Ishikawa (cell line): ENCODE measurements at regions not wholly inside any gene's neighbourhood (a gene's known extent, or its start where the extent isn't known, plus 50 kb on each side); places are given as distances from the start of the nearest gene placed in this dataset.

Experiments
- CEBPB ChIP-seq: IDR thresholded peaks from 2 replicates; pipeline ENCODE4 v1.6.1; 2012
- CREB1 ChIP-seq: IDR thresholded peaks from 2 replicates; pipeline ENCODE4 v1.6.1; 2012; ENCODE audit warnings: low read depth
- EGR1 ChIP-seq: IDR thresholded peaks from 2 replicates; pipeline ENCODE4 v1.6.1; 2012
- EP300 ChIP-seq: IDR thresholded peaks from 2 replicates; pipeline ENCODE4 v1.6.1; 2012; ENCODE audit warnings: borderline replicate concordance
- FOXM1 ChIP-seq: IDR thresholded peaks from 2 replicates; pipeline ENCODE4 v1.6.1; 2012; ENCODE audit warnings: low read depth, borderline replicate concordance
- NFIC ChIP-seq: IDR thresholded peaks from 2 replicates; pipeline ENCODE4 v1.6.1; 2012
- RAD21 ChIP-seq: IDR thresholded peaks from 2 replicates; pipeline ENCODE4 v1.6.1; 2012; ENCODE audit warnings: low read depth
- TAF1 ChIP-seq: IDR thresholded peaks from 2 replicates; pipeline ENCODE4 v1.6.1; 2012; ENCODE audit warnings: low read depth, mild to moderate bottlenecking
- TCF12 ChIP-seq: IDR thresholded peaks from 2 replicates; pipeline ENCODE4 v1.6.1; 2012; ENCODE audit warnings: low read depth
- TEAD4 ChIP-seq: IDR thresholded peaks from 2 replicates; pipeline ENCODE4 v1.6.1; 2012
- USF1 ChIP-seq: IDR thresholded peaks from 2 replicates; pipeline ENCODE4 v1.6.1; 2012
- YY1 ChIP-seq: IDR thresholded peaks from 2 replicates; pipeline ENCODE4 v1.6.1; 2012; ENCODE audit warnings: low read depth
- ZBTB7A ChIP-seq: IDR thresholded peaks from 2 replicates; pipeline ENCODE4 v1.6.1; 2012; ENCODE audit warnings: low read depth
- TF ChIP-seq, protein P1 (sequence below): IDR thresholded peaks from 2 replicates; pipeline ENCODE4 v1.6.1; 2012
- TF ChIP-seq, protein P2 (sequence below): IDR thresholded peaks from 2 replicates; pipeline ENCODE4 v1.6.1; 2012; ENCODE audit warnings: low read depth, mild to moderate bottlenecking

DNA sequence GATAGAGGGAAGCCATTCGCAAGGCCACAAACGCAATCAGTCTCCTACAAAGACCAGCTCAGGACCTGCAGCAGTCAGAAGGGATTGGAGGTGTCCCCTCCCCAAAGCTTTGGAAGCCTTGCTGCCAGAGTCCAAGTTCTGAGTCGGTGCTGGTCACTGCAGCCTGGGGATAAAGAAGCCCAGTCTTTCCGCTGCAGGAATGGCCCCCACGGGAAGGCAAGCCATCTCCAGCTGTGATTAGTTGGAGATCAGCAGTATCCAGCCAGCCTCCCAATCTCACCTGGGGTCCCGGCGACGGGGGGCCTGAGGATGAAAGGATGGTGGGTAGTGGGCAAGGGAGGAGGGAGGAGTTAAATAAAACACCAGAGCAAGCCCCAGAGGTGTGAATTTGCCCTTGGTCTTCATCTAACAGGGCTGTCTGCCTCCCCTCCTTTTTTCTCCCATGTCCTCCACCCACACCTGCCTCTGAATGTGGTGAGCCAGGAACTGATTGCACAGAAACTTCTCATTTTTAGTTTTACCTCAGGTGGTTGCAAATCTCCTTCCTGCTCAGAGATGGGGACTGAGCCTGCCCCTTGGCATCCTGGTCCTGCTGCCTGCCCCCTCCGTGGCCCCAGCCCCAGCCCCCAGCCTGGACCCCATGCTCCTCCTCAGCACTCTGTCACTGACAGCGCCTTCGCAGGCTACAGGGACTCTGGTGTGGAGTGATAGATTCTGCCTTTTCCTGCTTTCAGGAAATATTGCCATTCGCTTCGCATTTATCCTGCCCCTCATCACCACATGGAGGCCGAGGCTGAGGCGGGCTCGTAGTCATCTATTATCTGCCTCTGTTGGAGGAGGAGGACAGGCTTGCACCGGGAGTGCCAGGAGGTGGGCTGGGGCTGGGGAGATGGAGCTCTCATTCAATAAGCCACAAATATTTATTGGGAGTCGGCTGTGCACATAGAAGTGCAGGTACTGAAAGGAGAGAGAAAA is 262.9 kb upstream of the SDK2 start:
- TF ChIP-seq USF1 (no peak), CEBPB (no peak), TAF1 (no peak), CREB1 (no peak), EP300 (no peak), TCF12 (no peak), NFIC (no peak), ZBTB7A (no peak), YY1 (no peak), TEAD4 (no peak), EGR1 (no peak), FOXM1 (no peak), RAD21 (no peak)
- TF ChIP-seq, protein P1, sequence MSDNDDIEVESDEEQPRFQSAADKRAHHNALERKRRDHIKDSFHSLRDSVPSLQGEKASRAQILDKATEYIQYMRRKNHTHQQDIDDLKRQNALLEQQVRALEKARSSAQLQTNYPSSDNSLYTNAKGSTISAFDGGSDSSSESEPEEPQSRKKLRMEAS: no peak
- TF ChIP-seq, protein P2, sequence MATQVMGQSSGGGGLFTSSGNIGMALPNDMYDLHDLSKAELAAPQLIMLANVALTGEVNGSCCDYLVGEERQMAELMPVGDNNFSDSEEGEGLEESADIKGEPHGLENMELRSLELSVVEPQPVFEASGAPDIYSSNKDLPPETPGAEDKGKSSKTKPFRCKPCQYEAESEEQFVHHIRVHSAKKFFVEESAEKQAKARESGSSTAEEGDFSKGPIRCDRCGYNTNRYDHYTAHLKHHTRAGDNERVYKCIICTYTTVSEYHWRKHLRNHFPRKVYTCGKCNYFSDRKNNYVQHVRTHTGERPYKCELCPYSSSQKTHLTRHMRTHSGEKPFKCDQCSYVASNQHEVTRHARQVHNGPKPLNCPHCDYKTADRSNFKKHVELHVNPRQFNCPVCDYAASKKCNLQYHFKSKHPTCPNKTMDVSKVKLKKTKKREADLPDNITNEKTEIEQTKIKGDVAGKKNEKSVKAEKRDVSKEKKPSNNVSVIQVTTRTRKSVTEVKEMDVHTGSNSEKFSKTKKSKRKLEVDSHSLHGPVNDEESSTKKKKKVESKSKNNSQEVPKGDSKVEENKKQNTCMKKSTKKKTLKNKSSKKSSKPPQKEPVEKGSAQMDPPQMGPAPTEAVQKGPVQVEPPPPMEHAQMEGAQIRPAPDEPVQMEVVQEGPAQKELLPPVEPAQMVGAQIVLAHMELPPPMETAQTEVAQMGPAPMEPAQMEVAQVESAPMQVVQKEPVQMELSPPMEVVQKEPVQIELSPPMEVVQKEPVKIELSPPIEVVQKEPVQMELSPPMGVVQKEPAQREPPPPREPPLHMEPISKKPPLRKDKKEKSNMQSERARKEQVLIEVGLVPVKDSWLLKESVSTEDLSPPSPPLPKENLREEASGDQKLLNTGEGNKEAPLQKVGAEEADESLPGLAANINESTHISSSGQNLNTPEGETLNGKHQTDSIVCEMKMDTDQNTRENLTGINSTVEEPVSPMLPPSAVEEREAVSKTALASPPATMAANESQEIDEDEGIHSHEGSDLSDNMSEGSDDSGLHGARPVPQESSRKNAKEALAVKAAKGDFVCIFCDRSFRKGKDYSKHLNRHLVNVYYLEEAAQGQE: no peak

DNA sequence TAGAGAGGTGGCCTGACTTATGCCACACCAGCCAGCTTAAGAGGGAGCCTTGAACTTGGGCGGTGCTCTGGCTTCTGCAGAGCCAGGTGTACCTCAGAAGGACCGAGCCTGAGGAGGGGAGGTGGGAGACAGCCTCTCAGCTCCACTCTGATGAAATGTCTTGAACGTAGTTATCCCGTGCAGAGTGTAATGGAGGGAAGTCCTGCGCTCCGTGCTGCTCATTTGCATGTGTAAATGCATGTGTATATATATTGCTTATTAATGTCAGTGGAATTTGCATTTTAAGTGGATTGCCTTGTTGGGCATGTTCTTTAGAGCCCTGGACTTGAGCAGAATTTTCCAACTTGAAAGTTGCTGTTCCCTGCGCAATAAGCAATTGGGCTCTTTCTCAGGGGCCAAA is 264.9 kb upstream of the SDK2 start:
- TF ChIP-seq USF1 (no peak), CEBPB (no peak), EGR1 (no peak), CREB1 (no peak)

DNA sequence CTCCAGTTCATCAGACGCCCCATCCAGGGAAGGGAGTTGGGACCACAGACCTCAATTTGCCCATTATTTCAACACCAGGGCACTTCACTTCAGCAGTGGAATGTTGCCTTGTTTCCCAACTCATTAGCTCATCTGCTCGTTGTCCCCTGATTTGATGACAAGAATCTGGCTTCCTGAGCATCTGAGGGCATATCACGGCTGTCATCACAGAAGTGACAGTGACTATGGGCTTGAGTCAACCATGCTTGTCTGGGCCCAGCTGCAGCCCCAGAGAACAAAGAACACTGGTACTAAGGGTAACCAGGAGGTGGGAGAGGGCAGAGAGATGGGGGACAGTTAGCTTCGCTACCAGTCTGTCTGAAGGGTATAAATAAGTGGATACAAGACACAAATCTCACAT is 266.0 kb upstream of the SDK2 start:
- TF ChIP-seq, protein P1: no peak
- TF ChIP-seq TAF1: no peak
- no peak for TF ChIP-seq FOXM1

- TF ChIP-seq TEAD4 (no peak), YY1 (no peak), FOXM1 (no peak), NFIC (no peak), RAD21 (no peak), EGR1 (no peak), TCF12 (no peak), USF1 (no peak), ZBTB7A (no peak), EP300 (no peak), CREB1 (no peak), CEBPB (no peak), TAF1 (no peak)
- TF ChIP-seq, protein P2: no peak
- TF ChIP-seq, protein P1: no peak
Measured at GRCh38 chr17:73910821-73911515, 266.7 kb upstream of the SDK2 start.

DNA sequence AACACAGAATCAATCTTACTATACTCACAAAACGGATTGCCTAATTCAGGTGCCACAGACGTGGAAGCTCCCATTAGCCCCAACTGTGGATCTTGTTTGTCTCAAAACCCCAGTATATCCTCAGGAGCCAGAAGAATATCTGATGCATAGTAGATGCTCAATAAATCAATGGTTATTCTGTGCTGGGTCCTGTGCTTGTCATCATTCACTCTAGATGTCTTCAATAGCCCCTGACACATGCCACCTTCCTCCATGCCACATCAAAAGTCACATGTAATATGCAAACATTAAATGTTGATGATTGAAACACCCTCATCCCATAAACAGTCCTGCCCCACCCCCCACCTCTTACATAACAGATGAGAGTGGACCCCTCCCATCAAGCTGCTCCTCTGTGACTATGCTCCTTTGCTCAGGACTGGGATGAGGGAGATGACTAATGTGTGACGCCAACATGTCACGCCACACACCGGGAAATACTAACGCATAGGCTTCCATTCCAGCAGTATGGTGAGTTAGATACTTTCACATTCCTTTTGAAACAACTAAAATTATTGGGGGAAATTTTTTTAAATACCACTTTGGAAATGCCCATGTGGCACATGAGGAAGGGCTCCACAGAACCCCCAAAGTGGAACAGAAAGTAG is 267.6 kb upstream of the SDK2 start:
- TF ChIP-seq TEAD4: no peak
- no peak for TF ChIP-seq TCF12
- TF ChIP-seq EGR1: no peak
- TF ChIP-seq NFIC: no peak
- no peak for TF ChIP-seq CEBPB
- TF ChIP-seq, protein P2: no peak
- TF ChIP-seq CREB1: no peak
- no peak for TF ChIP-seq TAF1
- no peak for TF ChIP-seq RAD21
- TF ChIP-seq, protein P1: no peak
- TF ChIP-seq FOXM1: no peak
- no peak for TF ChIP-seq ZBTB7A
- TF ChIP-seq EP300: no peak
- TF ChIP-seq USF1: no peak
- TF ChIP-seq YY1: no peak
